Osteoblast (primary cell): ENCODE measurements at regions not wholly inside any gene's neighbourhood (a gene's known extent, or its start where the extent isn't known, plus 50 kb on each side); places are given as distances from the start of the nearest gene placed in this dataset.
A peak's percentile ranks its signal among the peaks of the same experiment; 100 is the strongest.

Experiments used
- DNase-seq: peaks from one replicate; pipeline ENCODE4 v3.0.0; 2011; ENCODE audit warnings: low spot score, mixed read lengths; ENCODE audit not compliant: insufficient read length; ENCODE audit errors: missing footprints
- H2AFZ ChIP-seq: 2 replicates; pipeline ENCODE4 v1.6.0; 2011; ENCODE audit warnings: mild to moderate bottlenecking, low read length
- H3K27ac ChIP-seq: 2 replicates; pipeline ENCODE4 v1.5.1; 2011; ENCODE audit warnings: mild to moderate bottlenecking, low read depth, low read length, moderate library complexity
- H3K27me3 ChIP-seq: 2 replicates; pipeline ENCODE4 v1.6.0; 2012; ENCODE audit warnings: mild to moderate bottlenecking, control low read depth, inconsistent platforms, low read length, moderate library complexity; ENCODE audit not compliant: insufficient read depth
- H3K36me3 ChIP-seq: 2 replicates; pipeline ENCODE4 v1.5.1; 2011; ENCODE audit warnings: mild to moderate bottlenecking, low read length, control low read depth, moderate library complexity; ENCODE audit not compliant: insufficient read depth
- H3K4me1 ChIP-seq: 2 replicates; pipeline ENCODE4 v1.5.1; 2011; ENCODE audit warnings: mild to moderate bottlenecking, low read length, control low read depth, moderate library complexity; ENCODE audit not compliant: insufficient read depth
- H3K4me2 ChIP-seq: 2 replicates; pipeline ENCODE4 v1.6.0; 2011; ENCODE audit warnings: mild to moderate bottlenecking, low read length; ENCODE audit not compliant: insufficient read depth
- H3K4me3 ChIP-seq: fragments of 200-600 bp; sonication (generic); 3 replicates; pipeline ENCODE4 v1.5.1; 2012; ENCODE audit warnings: mild to moderate bottlenecking, low read length, inconsistent platforms; ENCODE audit not compliant: insufficient read depth
- H3K79me2 ChIP-seq: 2 replicates; pipeline ENCODE4 v1.6.0; 2012; ENCODE audit warnings: mild to moderate bottlenecking, low read length, control low read depth, inconsistent platforms; ENCODE audit not compliant: insufficient read depth
- H3K9me3 ChIP-seq: 2 replicates; pipeline ENCODE4 v1.5.1; 2011; ENCODE audit warnings: low read depth, low read length, control low read depth
- H4K20me1 ChIP-seq: 2 replicates; pipeline ENCODE4 v1.6.0; 2012; ENCODE audit warnings: mild to moderate bottlenecking, low read length, control low read depth; ENCODE audit not compliant: insufficient read depth
- TF ChIP-seq, protein P1 (sequence below): IDR thresholded peaks from 2 replicates; pipeline ENCODE4 v1.5.1; 2011; ENCODE audit warnings: mild to moderate bottlenecking, low read depth, low read length, moderate library complexity; ENCODE audit errors: extremely low read depth

DNA sequence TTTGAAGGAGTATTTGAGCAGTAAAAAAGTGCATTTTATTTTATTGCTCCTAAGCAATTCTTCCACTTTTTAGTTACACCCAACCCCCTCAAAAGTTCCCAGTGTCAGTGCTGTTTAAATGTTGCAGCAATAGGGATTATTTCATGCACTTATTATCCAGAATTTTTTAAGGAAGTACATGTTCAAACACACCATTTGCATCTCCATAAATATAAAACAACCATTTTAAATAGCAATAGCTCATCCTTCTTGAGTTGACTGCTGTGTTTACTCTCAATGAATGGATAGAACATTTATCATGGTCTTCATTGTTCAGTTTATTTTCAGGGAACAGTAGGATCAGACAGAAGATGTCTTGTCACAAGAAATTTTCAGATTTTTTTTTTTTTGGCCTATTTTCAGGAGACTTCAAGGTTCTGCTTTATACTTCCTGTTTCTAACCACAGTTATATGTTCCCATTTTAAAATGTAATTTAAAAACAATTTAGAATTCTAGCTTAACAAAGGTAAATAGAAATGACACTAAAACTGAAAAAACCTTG lies 171.9 kb downstream of the TMA16 start:
- Histone ChIP-seq H3K27me3 (no peaks in the 10 kb centered on the region), H3K4me2 (no peak overlapping the region), H3K4me3 (no peak overlapping the region), H3K79me2 (no peaks in the 10 kb centered on the region), H3K4me1 (no peaks in the 10 kb centered on the region), H3K9me3 (no peaks in the 10 kb centered on the region), H2AFZ (no peak overlapping the region), H3K27ac (no peak overlapping the region), H3K36me3 (no peaks in the 10 kb centered on the region), H4K20me1 (no peaks in the 10 kb centered on the region)
- TF ChIP-seq, protein P1, sequence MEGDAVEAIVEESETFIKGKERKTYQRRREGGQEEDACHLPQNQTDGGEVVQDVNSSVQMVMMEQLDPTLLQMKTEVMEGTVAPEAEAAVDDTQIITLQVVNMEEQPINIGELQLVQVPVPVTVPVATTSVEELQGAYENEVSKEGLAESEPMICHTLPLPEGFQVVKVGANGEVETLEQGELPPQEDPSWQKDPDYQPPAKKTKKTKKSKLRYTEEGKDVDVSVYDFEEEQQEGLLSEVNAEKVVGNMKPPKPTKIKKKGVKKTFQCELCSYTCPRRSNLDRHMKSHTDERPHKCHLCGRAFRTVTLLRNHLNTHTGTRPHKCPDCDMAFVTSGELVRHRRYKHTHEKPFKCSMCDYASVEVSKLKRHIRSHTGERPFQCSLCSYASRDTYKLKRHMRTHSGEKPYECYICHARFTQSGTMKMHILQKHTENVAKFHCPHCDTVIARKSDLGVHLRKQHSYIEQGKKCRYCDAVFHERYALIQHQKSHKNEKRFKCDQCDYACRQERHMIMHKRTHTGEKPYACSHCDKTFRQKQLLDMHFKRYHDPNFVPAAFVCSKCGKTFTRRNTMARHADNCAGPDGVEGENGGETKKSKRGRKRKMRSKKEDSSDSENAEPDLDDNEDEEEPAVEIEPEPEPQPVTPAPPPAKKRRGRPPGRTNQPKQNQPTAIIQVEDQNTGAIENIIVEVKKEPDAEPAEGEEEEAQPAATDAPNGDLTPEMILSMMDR, result no peak
- DNase-seq, result no peak

DNA sequence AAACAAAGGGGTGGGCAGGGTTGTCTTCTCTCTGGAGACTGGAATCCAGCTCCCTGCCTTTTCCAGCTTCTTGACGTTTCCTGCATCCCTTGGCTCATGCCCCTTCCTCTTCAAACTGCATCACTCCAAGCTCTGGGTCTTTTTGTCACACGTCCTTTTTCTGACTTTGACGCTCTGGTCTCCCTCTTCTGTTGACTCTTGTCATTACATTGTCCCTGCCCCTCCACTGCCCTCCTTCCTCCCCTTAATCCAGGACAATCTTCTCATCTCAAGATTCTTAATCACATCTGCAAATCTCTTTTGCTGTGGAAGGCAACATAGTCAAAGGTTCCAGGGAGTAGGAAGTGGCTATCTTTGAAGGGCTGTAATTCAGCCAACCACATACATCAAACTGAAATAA lies 178.3 kb downstream of the TMA16 start:
- H4K20me1 ChIP-seq, result no peaks in the 10 kb centered on the region
- no peaks in the 10 kb centered on the region for H3K4me1 ChIP-seq
- no peak for DNase-seq
- TF ChIP-seq, protein P1, result no peak
- H3K27me3 ChIP-seq, result no peaks in the 10 kb centered on the region
- no peak overlapping the region for H3K4me2 ChIP-seq
- no peak overlapping the region for H3K4me3 ChIP-seq
- no peaks in the 10 kb centered on the region for H3K36me3 ChIP-seq
- H3K27ac ChIP-seq, result no peak overlapping the region
- no peaks in the 10 kb centered on the region for H3K9me3 ChIP-seq
- no peak overlapping the region for H2AFZ ChIP-seq
- H3K79me2 ChIP-seq, result no peaks in the 10 kb centered on the region

DNA sequence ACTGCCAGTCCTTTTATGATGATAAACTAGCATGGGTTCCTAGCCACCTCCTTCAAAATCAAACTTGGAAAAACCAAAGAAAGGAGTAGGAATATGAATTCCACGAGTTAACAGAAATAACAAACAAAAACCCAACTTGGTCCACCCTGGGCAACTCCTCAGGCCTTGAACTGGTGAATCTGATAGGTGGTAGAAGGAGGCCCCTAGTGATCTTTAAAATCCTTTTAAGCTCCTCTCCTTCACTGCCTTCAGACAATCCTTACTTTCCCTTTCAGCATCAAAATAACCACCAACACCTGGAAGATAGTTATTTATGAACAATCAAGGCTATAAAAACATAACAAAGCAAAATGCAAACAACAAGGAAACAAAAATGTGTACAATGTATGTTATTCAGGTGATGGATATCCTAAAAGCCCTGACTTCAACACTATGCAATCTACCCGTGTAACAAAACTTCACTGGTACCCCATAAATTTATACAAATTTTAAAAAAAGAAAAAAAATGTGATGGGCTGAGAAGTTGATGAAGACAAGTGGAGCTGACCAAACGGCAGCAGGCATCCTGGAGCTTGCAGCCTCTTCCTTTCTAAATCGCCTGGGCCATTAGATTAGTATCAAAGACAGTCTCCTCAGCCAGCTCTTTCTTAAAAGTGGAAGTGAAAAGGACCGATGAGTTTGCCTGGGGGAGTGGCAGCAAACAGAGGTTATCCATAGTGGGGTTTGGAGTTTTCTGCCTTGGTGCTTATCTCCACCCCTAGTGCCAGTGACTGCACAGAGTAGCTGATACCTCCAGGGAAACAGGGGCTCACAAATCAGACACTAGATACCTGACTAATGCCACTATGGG lies 179.6 kb downstream of the TMA16 start:
- H3K4me1 ChIP-seq, result no peaks in the 10 kb centered on the region
- no peaks in the 10 kb centered on the region for H3K79me2 ChIP-seq
- H3K27me3 ChIP-seq, result no peaks in the 10 kb centered on the region
- no peak for DNase-seq
- H2AFZ ChIP-seq, result no peak overlapping the region
- H3K9me3 ChIP-seq, result no peaks in the 10 kb centered on the region
- H3K36me3 ChIP-seq, result no peaks in the 10 kb centered on the region
- H3K27ac ChIP-seq, result no peak overlapping the region
- TF ChIP-seq, protein P1, result no peak
- no peak overlapping the region for H3K4me2 ChIP-seq
- no peaks in the 10 kb centered on the region for H4K20me1 ChIP-seq
- no peak overlapping the region for H3K4me3 ChIP-seq

DNA sequence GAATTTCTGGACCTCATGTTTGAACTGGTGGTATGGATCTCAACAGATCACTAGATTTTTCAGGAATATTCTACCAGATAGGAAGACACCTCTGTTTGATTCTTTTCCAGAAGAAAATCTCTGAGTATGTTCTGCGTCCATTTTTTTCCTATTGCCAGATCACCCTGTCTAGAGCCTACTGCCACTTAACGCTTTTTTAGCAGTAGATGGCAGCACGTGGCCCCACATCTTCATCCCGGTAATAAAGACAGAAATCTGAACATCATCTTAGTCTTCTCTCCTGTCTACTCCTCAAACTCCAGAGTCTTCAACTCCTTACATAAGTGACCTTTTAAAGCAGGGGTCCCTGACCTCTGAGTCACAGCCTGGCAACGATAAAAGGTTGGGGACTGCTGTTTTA lies 184.7 kb downstream of the TMA16 start:
- H3K4me2 ChIP-seq, result no peak overlapping the region
- no peak overlapping the region for H3K4me3 ChIP-seq
- H3K79me2 ChIP-seq, result no peaks in the 10 kb centered on the region
- H3K36me3 ChIP-seq, result no peaks in the 10 kb centered on the region
- H3K9me3 ChIP-seq, result no peaks in the 10 kb centered on the region
- TF ChIP-seq, protein P1, result peak; percentile 36
- no peaks in the 10 kb centered on the region for H4K20me1 ChIP-seq
- H3K4me1 ChIP-seq, result no peaks in the 10 kb centered on the region
- H3K27ac ChIP-seq, result no peak overlapping the region
- no peaks in the 10 kb centered on the region for H3K27me3 ChIP-seq
- no peak for DNase-seq
- H2AFZ ChIP-seq, result no peak overlapping the region
